GM18951 (cell line): ENCODE measurements at regions not wholly inside any gene's neighbourhood (a gene's known extent, or its start where the extent isn't known, plus 50 kb on each side); places are given as distances from the start of the nearest gene placed in this dataset.
"Not testable (repeated sequence)": the region's sequence is repeated elsewhere in the genome, so short reads cannot be mapped to it uniquely, and the experiment has no call there.

Experiments used
- POLR2A ChIP-seq: IDR thresholded peaks from 4 replicates; pipeline ENCODE4 v1.6.1; 2011; ENCODE audit warnings: mild to moderate bottlenecking; ENCODE audit not compliant: insufficient read length, insufficient read depth; ENCODE audit errors: extremely low read depth
- in situ Hi-C: fragments of 300-500 bp; cut with MboI; formaldehyde crosslinking; loops from one replicate; pipeline ENCODE4 v1.12.0; 2022; ENCODE audit warnings: low sequenced_read_pairs, mixed read lengths, inconsistent platforms; ENCODE audit not compliant: unreplicated experiment

GRCh38 chr6:44023586-44024454 lies 103.4 kb downstream of the MRPL14 start:
- no peak for TF ChIP-seq POLR2A
- in situ Hi-C loops, result no loop called here

- no peak for TF ChIP-seq POLR2A
- in situ Hi-C loops, result no loop called here
These were observed 104.4 kb downstream of the MRPL14 start for GRCh38 chr6:44022671-44023352.

- TF ChIP-seq POLR2A, result no peak
- in situ Hi-C loops, result no loop called here
These were observed 105.0 kb downstream of the MRPL14 start for GRCh38 chr6:44022296-44022661.

GRCh38 chr6:44021589-44022295 lies 105.5 kb downstream of the MRPL14 start:
- in situ Hi-C loops, result no loop called here
- TF ChIP-seq POLR2A, result no peak

- in situ Hi-C loops, result no loop called here
- TF ChIP-seq POLR2A, result no peak
These were observed 106.4 kb downstream of the MRPL14 start for GRCh38 chr6:44020664-44021425.

- TF ChIP-seq POLR2A, result no peak
- in situ Hi-C loops, result no loop called here
These were observed 107.1 kb downstream of the MRPL14 start for GRCh38 chr6:44020148-44020547.

- in situ Hi-C loops, result not testable (repeated sequence)
These were observed 109.9 kb downstream of the MRPL14 start for GRCh38 chr6:44017307-44017706.

GRCh38 chr6:44016131-44016870 lies 111.0 kb downstream of the MRPL14 start:
- in situ Hi-C loops, result no loop called here
- no peak for TF ChIP-seq POLR2A

GRCh38 chr6:44012078-44012493 lies 115.2 kb downstream of the MRPL14 start:
- in situ Hi-C loops, result no loop called here
- no peak for TF ChIP-seq POLR2A

- TF ChIP-seq POLR2A, result no peak
- in situ Hi-C loops, result no loop called here
These were observed 115.8 kb downstream of the MRPL14 start for GRCh38 chr6:44011350-44011920.

GRCh38 chr6:44010411-44011349 lies 116.6 kb downstream of the MRPL14 start:
- in situ Hi-C loops, result no loop called here
- no peak for TF ChIP-seq POLR2A
